ENCODE measurements at regions not wholly inside any gene's neighbourhood (a gene's known extent, or its start where the extent isn't known, plus 50 kb on each side); places are given as distances from the start of the nearest gene placed in this dataset.

DNA sequence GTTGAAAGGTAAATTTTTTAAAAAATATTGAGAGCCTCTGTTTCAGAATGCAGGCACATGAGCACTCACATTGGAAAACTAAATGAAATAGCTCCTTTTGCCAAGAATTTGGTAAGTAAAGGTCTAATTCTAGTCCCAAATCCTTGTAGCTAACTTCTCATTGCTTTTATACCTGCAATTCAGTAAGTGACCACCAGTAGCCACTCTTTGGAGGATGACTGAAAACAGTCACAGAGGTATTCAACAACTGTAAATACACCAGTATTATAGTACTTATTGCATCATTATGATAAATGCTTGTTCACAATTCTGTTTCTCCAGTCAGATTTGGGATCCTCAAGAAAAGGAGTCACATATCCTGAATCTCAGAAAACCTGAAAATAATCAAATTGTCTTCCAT lies 562.4 kb upstream of the CDH11 start:
- no peak for TF ChIP-seq FOXM1 (IDR thresholded peaks at IDR 0.05; ENCODE audit: borderline replicate concordance, low read depth)
- no peak for TF ChIP-seq ZBTB7A (IDR thresholded peaks at IDR 0.05; ENCODE audit: low read depth)
- no peak for TF ChIP-seq YY1 (IDR thresholded peaks at IDR 0.05; ENCODE audit: low read depth)
- TF ChIP-seq TAF1 (IDR thresholded peaks at IDR 0.05; ENCODE audit: low read depth) = no peak
- TF ChIP-seq RAD21 (IDR thresholded peaks at IDR 0.05; ENCODE audit: low read depth) = no peak
- TF ChIP-seq CREB1 (IDR thresholded peaks at IDR 0.05; ENCODE audit: low read depth) = no peak
- no peak for TF ChIP-seq TEAD4 (IDR thresholded peaks at IDR 0.05)
- no peak for TF ChIP-seq EP300 (IDR thresholded peaks at IDR 0.05; ENCODE audit: borderline replicate concordance)
- TF ChIP-seq, protein P1, sequence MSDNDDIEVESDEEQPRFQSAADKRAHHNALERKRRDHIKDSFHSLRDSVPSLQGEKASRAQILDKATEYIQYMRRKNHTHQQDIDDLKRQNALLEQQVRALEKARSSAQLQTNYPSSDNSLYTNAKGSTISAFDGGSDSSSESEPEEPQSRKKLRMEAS (IDR thresholded peaks at IDR 0.05) = no peak
- no peak for TF ChIP-seq CEBPB (IDR thresholded peaks at IDR 0.05)
- no peak for TF ChIP-seq NFIC (IDR thresholded peaks at IDR 0.05)
- TF ChIP-seq TCF12 (IDR thresholded peaks at IDR 0.05; ENCODE audit: low read depth) = no peak

DNA sequence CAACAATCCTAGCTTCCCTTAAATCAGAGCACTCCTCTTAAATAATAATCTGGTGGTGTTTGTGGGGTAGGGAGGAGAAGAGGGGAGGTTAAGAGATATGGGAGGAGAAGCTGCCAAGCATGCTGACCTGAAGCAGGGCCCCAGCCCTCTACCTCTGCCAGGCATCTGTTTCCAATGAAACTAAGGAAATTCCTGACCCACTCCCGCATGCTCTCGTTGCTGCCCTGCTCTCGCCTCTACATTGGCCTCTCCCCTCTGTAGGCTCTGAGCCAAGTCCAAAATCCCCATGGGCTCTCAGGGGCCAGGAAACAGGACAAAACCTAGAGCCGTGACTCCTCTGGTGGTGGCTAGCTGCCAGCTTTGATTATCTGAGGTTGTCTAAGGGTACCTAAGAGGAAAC lies 559.5 kb upstream of the CDH11 start:
- TF ChIP-seq EGR1 (IDR thresholded peaks at IDR 0.05) (no peak), ZBTB7A (IDR thresholded peaks at IDR 0.05; ENCODE audit: low read depth) (no peak), YY1 (IDR thresholded peaks at IDR 0.05; ENCODE audit: low read depth) (no peak), TCF12 (IDR thresholded peaks at IDR 0.05; ENCODE audit: low read depth) (no peak)

DNA sequence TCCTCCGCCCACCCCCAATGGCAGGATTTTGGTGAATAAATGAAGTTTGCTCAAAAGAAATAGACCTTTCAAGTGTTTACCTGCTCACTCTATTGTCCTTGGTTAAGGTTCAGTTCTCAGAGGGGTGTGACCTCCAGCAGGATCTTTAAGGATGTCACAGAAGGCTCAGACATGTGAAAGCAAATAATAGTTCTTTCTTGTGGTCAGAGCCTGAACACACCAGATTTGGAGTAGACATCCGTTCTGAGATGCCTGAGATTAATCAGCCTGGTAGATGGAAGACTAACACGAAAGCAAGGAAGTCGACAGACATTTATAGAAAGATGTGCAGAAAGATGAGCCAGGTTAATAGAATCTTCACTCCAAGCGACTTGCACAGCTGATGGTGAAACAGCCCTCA lies 557.9 kb upstream of the CDH11 start:
- no peak for TF ChIP-seq EGR1 (IDR thresholded peaks at IDR 0.05)
- TF ChIP-seq USF1 (IDR thresholded peaks at IDR 0.05) = no peak
- no peak for TF ChIP-seq CREB1 (IDR thresholded peaks at IDR 0.05; ENCODE audit: low read depth)
- TF ChIP-seq, protein P1 (IDR thresholded peaks at IDR 0.05) = no peak
- TF ChIP-seq TCF12 (IDR thresholded peaks at IDR 0.05; ENCODE audit: low read depth) = no peak
- TF ChIP-seq ZBTB7A (IDR thresholded peaks at IDR 0.05; ENCODE audit: low read depth) = no peak
- TF ChIP-seq TAF1 (IDR thresholded peaks at IDR 0.05; ENCODE audit: low read depth) = no peak
- no peak for TF ChIP-seq CEBPB (IDR thresholded peaks at IDR 0.05)
- TF ChIP-seq EP300 (IDR thresholded peaks at IDR 0.05; ENCODE audit: borderline replicate concordance) = no peak
- TF ChIP-seq YY1 (IDR thresholded peaks at IDR 0.05; ENCODE audit: low read depth) = no peak
- TF ChIP-seq NFIC (IDR thresholded peaks at IDR 0.05) = no peak
- TF ChIP-seq, protein P2, sequence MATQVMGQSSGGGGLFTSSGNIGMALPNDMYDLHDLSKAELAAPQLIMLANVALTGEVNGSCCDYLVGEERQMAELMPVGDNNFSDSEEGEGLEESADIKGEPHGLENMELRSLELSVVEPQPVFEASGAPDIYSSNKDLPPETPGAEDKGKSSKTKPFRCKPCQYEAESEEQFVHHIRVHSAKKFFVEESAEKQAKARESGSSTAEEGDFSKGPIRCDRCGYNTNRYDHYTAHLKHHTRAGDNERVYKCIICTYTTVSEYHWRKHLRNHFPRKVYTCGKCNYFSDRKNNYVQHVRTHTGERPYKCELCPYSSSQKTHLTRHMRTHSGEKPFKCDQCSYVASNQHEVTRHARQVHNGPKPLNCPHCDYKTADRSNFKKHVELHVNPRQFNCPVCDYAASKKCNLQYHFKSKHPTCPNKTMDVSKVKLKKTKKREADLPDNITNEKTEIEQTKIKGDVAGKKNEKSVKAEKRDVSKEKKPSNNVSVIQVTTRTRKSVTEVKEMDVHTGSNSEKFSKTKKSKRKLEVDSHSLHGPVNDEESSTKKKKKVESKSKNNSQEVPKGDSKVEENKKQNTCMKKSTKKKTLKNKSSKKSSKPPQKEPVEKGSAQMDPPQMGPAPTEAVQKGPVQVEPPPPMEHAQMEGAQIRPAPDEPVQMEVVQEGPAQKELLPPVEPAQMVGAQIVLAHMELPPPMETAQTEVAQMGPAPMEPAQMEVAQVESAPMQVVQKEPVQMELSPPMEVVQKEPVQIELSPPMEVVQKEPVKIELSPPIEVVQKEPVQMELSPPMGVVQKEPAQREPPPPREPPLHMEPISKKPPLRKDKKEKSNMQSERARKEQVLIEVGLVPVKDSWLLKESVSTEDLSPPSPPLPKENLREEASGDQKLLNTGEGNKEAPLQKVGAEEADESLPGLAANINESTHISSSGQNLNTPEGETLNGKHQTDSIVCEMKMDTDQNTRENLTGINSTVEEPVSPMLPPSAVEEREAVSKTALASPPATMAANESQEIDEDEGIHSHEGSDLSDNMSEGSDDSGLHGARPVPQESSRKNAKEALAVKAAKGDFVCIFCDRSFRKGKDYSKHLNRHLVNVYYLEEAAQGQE (IDR thresholded peaks at IDR 0.05; ENCODE audit: low read depth) = no peak
- TF ChIP-seq RAD21 (IDR thresholded peaks at IDR 0.05; ENCODE audit: low read depth) = no peak
- TF ChIP-seq FOXM1 (IDR thresholded peaks at IDR 0.05; ENCODE audit: borderline replicate concordance, low read depth) = no peak

DNA sequence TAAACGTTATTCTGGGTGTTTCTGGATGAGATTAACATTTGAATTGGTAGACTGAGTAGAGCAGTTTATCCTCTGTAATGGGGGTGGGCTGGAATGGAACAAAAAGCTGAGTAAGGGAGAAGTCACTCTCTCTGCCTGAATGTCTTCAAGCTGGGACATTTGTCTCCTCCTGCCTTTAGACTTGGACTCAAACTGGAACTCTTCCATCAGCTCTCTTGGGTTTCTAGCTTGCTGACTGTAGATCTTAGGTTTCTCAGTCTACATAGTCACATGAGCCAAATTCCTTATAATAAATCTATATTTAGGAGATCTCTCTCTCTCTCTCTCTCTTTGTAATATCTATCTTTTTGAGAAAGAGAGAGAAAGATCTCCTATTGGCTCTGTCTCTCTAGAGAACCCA lies 553.3 kb upstream of the CDH11 start:
- TF ChIP-seq FOXM1 (IDR thresholded peaks at IDR 0.05; ENCODE audit: borderline replicate concordance, low read depth) = no peak
- TF ChIP-seq TCF12 (IDR thresholded peaks at IDR 0.05; ENCODE audit: low read depth) = no peak
- no peak for TF ChIP-seq USF1 (IDR thresholded peaks at IDR 0.05)
- TF ChIP-seq CREB1 (IDR thresholded peaks at IDR 0.05; ENCODE audit: low read depth) = no peak
- TF ChIP-seq EP300 (IDR thresholded peaks at IDR 0.05; ENCODE audit: borderline replicate concordance) = no peak
- TF ChIP-seq YY1 (IDR thresholded peaks at IDR 0.05; ENCODE audit: low read depth) = no peak
- no peak for TF ChIP-seq ZBTB7A (IDR thresholded peaks at IDR 0.05; ENCODE audit: low read depth)
- TF ChIP-seq, protein P1 (IDR thresholded peaks at IDR 0.05) = no peak
- no peak for TF ChIP-seq CEBPB (IDR thresholded peaks at IDR 0.05)
- no peak for TF ChIP-seq NFIC (IDR thresholded peaks at IDR 0.05)
- TF ChIP-seq TEAD4 (IDR thresholded peaks at IDR 0.05) = no peak
- no peak for TF ChIP-seq EGR1 (IDR thresholded peaks at IDR 0.05)
- TF ChIP-seq TAF1 (IDR thresholded peaks at IDR 0.05; ENCODE audit: low read depth) = no peak
- TF ChIP-seq, protein P2 (IDR thresholded peaks at IDR 0.05; ENCODE audit: low read depth) = no peak
- no peak for TF ChIP-seq RAD21 (IDR thresholded peaks at IDR 0.05; ENCODE audit: low read depth)

GRCh38 chr16:65672960-65673359 lies 551.1 kb upstream of the CDH11 start:
- TF ChIP-seq CEBPB (IDR thresholded peaks at IDR 0.05) (no peak), TEAD4 (IDR thresholded peaks at IDR 0.05) (no peak)

GRCh38 chr16:65671071-65671470 lies 549.2 kb upstream of the CDH11 start:
- TF ChIP-seq CREB1 (IDR thresholded peaks at IDR 0.05; ENCODE audit: low read depth) = no peak
- no peak for TF ChIP-seq NFIC (IDR thresholded peaks at IDR 0.05)
- TF ChIP-seq, protein P1 (IDR thresholded peaks at IDR 0.05) = no peak
- no peak for TF ChIP-seq EGR1 (IDR thresholded peaks at IDR 0.05)
- TF ChIP-seq, protein P2 (IDR thresholded peaks at IDR 0.05; ENCODE audit: low read depth) = no peak
- TF ChIP-seq CEBPB (IDR thresholded peaks at IDR 0.05) = no peak
- TF ChIP-seq EP300 (IDR thresholded peaks at IDR 0.05; ENCODE audit: borderline replicate concordance) = no peak
- no peak for TF ChIP-seq RAD21 (IDR thresholded peaks at IDR 0.05; ENCODE audit: low read depth)
- TF ChIP-seq YY1 (IDR thresholded peaks at IDR 0.05; ENCODE audit: low read depth) = no peak
- no peak for TF ChIP-seq USF1 (IDR thresholded peaks at IDR 0.05)
- no peak for TF ChIP-seq TCF12 (IDR thresholded peaks at IDR 0.05; ENCODE audit: low read depth)
- no peak for TF ChIP-seq FOXM1 (IDR thresholded peaks at IDR 0.05; ENCODE audit: borderline replicate concordance, low read depth)
- no peak for TF ChIP-seq TEAD4 (IDR thresholded peaks at IDR 0.05)
- no peak for TF ChIP-seq TAF1 (IDR thresholded peaks at IDR 0.05; ENCODE audit: low read depth)
- TF ChIP-seq ZBTB7A (IDR thresholded peaks at IDR 0.05; ENCODE audit: low read depth) = no peak

Data from Ishikawa (cell line).